Osteoblast (primary cell): ENCODE measurements at regions not wholly inside any gene's neighbourhood (a gene's known extent, or its start where the extent isn't known, plus 50 kb on each side); places are given as distances from the start of the nearest gene placed in this dataset.

Experiments used
- DNase-seq: peaks from one replicate; pipeline ENCODE4 v3.0.0; 2011; ENCODE audit warnings: low spot score, mixed read lengths; ENCODE audit not compliant: insufficient read length; ENCODE audit errors: missing footprints
- H2AFZ ChIP-seq: 2 replicates; pipeline ENCODE4 v1.6.0; 2011; ENCODE audit warnings: mild to moderate bottlenecking, low read length
- H3K27ac ChIP-seq: 2 replicates; pipeline ENCODE4 v1.5.1; 2011; ENCODE audit warnings: mild to moderate bottlenecking, low read depth, low read length, moderate library complexity
- H3K27me3 ChIP-seq: 2 replicates; pipeline ENCODE4 v1.6.0; 2012; ENCODE audit warnings: mild to moderate bottlenecking, control low read depth, inconsistent platforms, low read length, moderate library complexity; ENCODE audit not compliant: insufficient read depth
- H3K36me3 ChIP-seq: 2 replicates; pipeline ENCODE4 v1.5.1; 2011; ENCODE audit warnings: mild to moderate bottlenecking, low read length, control low read depth, moderate library complexity; ENCODE audit not compliant: insufficient read depth
- H3K4me1 ChIP-seq: 2 replicates; pipeline ENCODE4 v1.5.1; 2011; ENCODE audit warnings: mild to moderate bottlenecking, low read length, control low read depth, moderate library complexity; ENCODE audit not compliant: insufficient read depth
- H3K4me2 ChIP-seq: 2 replicates; pipeline ENCODE4 v1.6.0; 2011; ENCODE audit warnings: mild to moderate bottlenecking, low read length; ENCODE audit not compliant: insufficient read depth
- H3K4me3 ChIP-seq: fragments of 200-600 bp; sonication (generic); 3 replicates; pipeline ENCODE4 v1.5.1; 2012; ENCODE audit warnings: mild to moderate bottlenecking, low read length, inconsistent platforms; ENCODE audit not compliant: insufficient read depth
- H3K79me2 ChIP-seq: 2 replicates; pipeline ENCODE4 v1.6.0; 2012; ENCODE audit warnings: mild to moderate bottlenecking, low read length, control low read depth, inconsistent platforms; ENCODE audit not compliant: insufficient read depth
- H3K9me3 ChIP-seq: 2 replicates; pipeline ENCODE4 v1.5.1; 2011; ENCODE audit warnings: low read depth, low read length, control low read depth
- H4K20me1 ChIP-seq: 2 replicates; pipeline ENCODE4 v1.6.0; 2012; ENCODE audit warnings: mild to moderate bottlenecking, low read length, control low read depth; ENCODE audit not compliant: insufficient read depth
- CTCF ChIP-seq: IDR thresholded peaks from 2 replicates; pipeline ENCODE4 v1.5.1; 2011; ENCODE audit warnings: mild to moderate bottlenecking, low read depth, low read length, moderate library complexity; ENCODE audit errors: extremely low read depth

- TF ChIP-seq CTCF, result no peak
- H3K4me3 ChIP-seq, result no peak overlapping the region
- peaks cover 6% of the 10 kb centered on the region for H3K4me1 ChIP-seq
- no peaks in the 10 kb centered on the region for H3K36me3 ChIP-seq
- no peaks in the 10 kb centered on the region for H3K27me3 ChIP-seq
- H3K4me2 ChIP-seq, result no peak overlapping the region
- no peak overlapping the region for H3K27ac ChIP-seq
- H2AFZ ChIP-seq, result peak overlapping the region; percentile 7
- H3K79me2 ChIP-seq, result no peaks in the 10 kb centered on the region
- DNase-seq, result peak; percentile 73
- H3K9me3 ChIP-seq, result no peaks in the 10 kb centered on the region
- no peaks in the 10 kb centered on the region for H4K20me1 ChIP-seq
These were observed 212.2 kb downstream of the C9orf50 start for GRCh38 chr9:129408535-129409215.

- H3K79me2 ChIP-seq, result no peaks in the 10 kb centered on the region
- no peak overlapping the region for H3K27ac ChIP-seq
- no peak overlapping the region for H3K4me2 ChIP-seq
- H3K4me3 ChIP-seq, result no peak overlapping the region
- no peaks in the 10 kb centered on the region for H3K36me3 ChIP-seq
- no peaks in the 10 kb centered on the region for H4K20me1 ChIP-seq
- no peak for TF ChIP-seq CTCF
- peak; percentile 25 for DNase-seq
- peaks cover 6% of the 10 kb centered on the region for H3K4me1 ChIP-seq
- H2AFZ ChIP-seq, result no peak overlapping the region
- H3K27me3 ChIP-seq, result no peaks in the 10 kb centered on the region
- no peaks in the 10 kb centered on the region for H3K9me3 ChIP-seq
These were observed 212.9 kb downstream of the C9orf50 start for GRCh38 chr9:129407905-129408452.

- H3K27ac ChIP-seq, result no peak overlapping the region
- H3K27me3 ChIP-seq, result no peaks in the 10 kb centered on the region
- no peaks in the 10 kb centered on the region for H3K4me1 ChIP-seq
- H3K4me2 ChIP-seq, result no peak overlapping the region
- no peaks in the 10 kb centered on the region for H3K9me3 ChIP-seq
- no peaks in the 10 kb centered on the region for H3K36me3 ChIP-seq
- no peaks in the 10 kb centered on the region for H4K20me1 ChIP-seq
- no peak overlapping the region for H3K4me3 ChIP-seq
- H3K79me2 ChIP-seq, result no peaks in the 10 kb centered on the region
- H2AFZ ChIP-seq, result no peak overlapping the region
- no peak for TF ChIP-seq CTCF
- peak; percentile 82 for DNase-seq
These were observed 214.3 kb downstream of the C9orf50 start for GRCh38 chr9:129406278-129407225.

- H3K27ac ChIP-seq, result no peak overlapping the region
- no peak for TF ChIP-seq CTCF
- peak; percentile 62 for DNase-seq
These were observed 215.1 kb downstream of the C9orf50 start for GRCh38 chr9:129405827-129406213.

More at GRCh38 chr9:129405827-129406213, 215.1 kb downstream of the C9orf50 start:
- no peaks in the 10 kb centered on the region for H3K27me3 ChIP-seq
- H3K9me3 ChIP-seq, result no peaks in the 10 kb centered on the region
- no peaks in the 10 kb centered on the region for H3K4me1 ChIP-seq
- H2AFZ ChIP-seq, result no peak overlapping the region
- no peaks in the 10 kb centered on the region for H3K36me3 ChIP-seq
- H3K79me2 ChIP-seq, result no peaks in the 10 kb centered on the region
- no peak overlapping the region for H3K4me2 ChIP-seq
- H4K20me1 ChIP-seq, result no peaks in the 10 kb centered on the region
- H3K4me3 ChIP-seq, result no peak overlapping the region
